H1 (cell line): ENCODE measurements at regions not wholly inside any gene's neighbourhood (a gene's known extent, or its start where the extent isn't known, plus 50 kb on each side); places are given as distances from the start of the nearest gene placed in this dataset.

ENCODE experiments used
- CHD7 ChIP-seq: fragments of 300-600 bp; sonication (generic); IDR thresholded peaks from 2 replicates; pipeline ENCODE4 v1.7.1; 2012; ENCODE audit warnings: low read length, moderate library complexity, mild to moderate bottlenecking, inconsistent platforms; ENCODE audit not compliant: insufficient replicate concordance
- SAP30 ChIP-seq: fragments of 300-600 bp; sonication (generic); IDR thresholded peaks from 2 replicates; pipeline ENCODE4 v1.7.1; 2012; ENCODE audit warnings: low read length, moderate library complexity, mild to moderate bottlenecking, inconsistent platforms; ENCODE audit not compliant: insufficient read depth, insufficient replicate concordance
- SP2 ChIP-seq: IDR thresholded peaks from 2 replicates; pipeline ENCODE4 v1.6.1; 2012; ENCODE audit warnings: mild to moderate bottlenecking, low read length, inconsistent platforms
- TF ChIP-seq, protein P1 (sequence below): IDR thresholded peaks from 2 replicates; pipeline ENCODE4 v1.6.1; 2011; ENCODE audit warnings: low read length, improper control_type of control experiment

- TF ChIP-seq SAP30 (no peak), SP2 (no peak), CHD7 (no peak)
- TF ChIP-seq, protein P1, sequence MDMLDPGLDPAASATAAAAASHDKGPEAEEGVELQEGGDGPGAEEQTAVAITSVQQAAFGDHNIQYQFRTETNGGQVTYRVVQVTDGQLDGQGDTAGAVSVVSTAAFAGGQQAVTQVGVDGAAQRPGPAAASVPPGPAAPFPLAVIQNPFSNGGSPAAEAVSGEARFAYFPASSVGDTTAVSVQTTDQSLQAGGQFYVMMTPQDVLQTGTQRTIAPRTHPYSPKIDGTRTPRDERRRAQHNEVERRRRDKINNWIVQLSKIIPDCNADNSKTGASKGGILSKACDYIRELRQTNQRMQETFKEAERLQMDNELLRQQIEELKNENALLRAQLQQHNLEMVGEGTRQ, result no peak
These were observed 503.5 kb downstream of the MID1IP1 start (continued) for GRCh38 chrX:39304746-39305145.
